ENCODE measurements at regions not wholly inside any gene's neighbourhood (a gene's known extent, or its start where the extent isn't known, plus 50 kb on each side); places are given as distances from the start of the nearest gene placed in this dataset.

- TF ChIP-seq, protein P1, sequence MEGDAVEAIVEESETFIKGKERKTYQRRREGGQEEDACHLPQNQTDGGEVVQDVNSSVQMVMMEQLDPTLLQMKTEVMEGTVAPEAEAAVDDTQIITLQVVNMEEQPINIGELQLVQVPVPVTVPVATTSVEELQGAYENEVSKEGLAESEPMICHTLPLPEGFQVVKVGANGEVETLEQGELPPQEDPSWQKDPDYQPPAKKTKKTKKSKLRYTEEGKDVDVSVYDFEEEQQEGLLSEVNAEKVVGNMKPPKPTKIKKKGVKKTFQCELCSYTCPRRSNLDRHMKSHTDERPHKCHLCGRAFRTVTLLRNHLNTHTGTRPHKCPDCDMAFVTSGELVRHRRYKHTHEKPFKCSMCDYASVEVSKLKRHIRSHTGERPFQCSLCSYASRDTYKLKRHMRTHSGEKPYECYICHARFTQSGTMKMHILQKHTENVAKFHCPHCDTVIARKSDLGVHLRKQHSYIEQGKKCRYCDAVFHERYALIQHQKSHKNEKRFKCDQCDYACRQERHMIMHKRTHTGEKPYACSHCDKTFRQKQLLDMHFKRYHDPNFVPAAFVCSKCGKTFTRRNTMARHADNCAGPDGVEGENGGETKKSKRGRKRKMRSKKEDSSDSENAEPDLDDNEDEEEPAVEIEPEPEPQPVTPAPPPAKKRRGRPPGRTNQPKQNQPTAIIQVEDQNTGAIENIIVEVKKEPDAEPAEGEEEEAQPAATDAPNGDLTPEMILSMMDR (IDR thresholded peaks at IDR 0.05) = no peak
- no peak for TF ChIP-seq POLR2A (IDR thresholded peaks at IDR 0.05)
Observed at GRCh38 chr15:35929740-35930444, 383.9 kb upstream of the DPH6 start.

Measured in adrenal gland (tissue), 5 donors.